AML-193 (cell line): ENCODE measurements at regions not wholly inside any gene's neighbourhood (a gene's known extent, or its start where the extent isn't known, plus 50 kb on each side); places are given as distances from the start of the nearest gene placed in this dataset.

Experiments
- DNase-seq, 2 experiments: peaks; one replicate each; lab custom pipeline; 2025; lab: John Stamatoyannopoulos, UW

DNA sequence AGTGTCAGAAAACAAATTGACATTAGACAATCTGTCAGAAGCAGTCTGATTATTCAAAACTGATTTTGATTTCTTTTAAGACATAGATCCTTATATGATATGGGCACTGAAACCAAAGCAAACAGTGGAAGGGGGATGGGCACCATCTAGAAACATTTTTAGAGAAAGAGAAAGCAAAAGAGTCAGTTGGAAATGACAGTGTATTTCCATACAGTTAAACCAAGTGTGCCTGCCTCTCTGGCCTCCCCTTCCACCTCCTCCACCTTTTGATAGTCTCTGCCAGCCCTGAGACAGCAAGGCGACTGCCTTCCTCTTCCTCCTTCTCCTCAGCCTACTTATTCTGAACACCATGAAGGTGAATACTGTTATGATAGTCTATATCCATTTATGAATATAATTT lies 949.7 kb downstream of the AMY1C start:
- no peak for DNase-seq

DNA sequence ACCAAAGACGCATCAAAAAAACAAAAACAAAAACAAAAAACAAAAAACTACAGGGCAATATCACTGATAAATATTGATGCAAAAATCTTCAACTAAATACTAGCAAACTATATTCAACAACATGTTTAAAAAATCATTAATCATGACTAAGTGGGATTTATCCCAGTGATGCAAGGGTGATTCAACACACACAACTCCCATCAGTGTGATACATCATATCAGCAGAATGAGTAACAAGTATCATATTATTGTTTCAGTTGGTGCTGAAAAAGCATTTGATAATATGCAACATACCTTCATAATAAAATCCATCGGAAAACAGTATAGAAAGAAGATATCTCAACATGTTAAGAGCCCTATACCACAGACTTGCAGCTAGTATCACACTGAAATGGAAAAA lies 953.0 kb downstream of the AMY1C start:
- DNase-seq = no peak

DNA sequence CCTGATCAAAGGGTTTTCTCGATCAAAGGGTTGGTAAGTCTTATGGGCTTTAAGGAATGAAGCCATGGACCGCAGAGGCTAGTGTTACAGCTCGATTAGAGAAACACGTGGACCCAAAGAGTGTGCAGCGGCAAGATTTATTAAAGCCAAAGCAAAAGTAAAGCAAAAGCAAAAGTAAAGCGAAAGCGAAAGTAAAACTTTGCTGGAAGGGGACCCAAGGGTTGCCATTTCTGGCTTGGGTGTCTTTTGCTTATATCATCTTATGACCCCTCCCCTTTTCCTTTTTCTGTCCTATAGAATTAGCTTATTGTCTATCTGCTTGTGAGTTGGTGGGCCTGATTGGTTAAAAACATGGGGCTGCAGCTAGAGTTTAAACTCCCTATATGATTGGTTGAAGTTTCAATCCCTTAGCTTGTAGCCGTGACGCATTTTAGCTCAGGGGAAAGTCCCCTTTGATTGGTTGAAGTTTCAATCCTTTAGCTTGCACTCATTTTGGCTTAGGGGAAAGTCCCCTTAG lies 957.0 kb downstream of the AMY1C start:
- no peak for DNase-seq

DNA sequence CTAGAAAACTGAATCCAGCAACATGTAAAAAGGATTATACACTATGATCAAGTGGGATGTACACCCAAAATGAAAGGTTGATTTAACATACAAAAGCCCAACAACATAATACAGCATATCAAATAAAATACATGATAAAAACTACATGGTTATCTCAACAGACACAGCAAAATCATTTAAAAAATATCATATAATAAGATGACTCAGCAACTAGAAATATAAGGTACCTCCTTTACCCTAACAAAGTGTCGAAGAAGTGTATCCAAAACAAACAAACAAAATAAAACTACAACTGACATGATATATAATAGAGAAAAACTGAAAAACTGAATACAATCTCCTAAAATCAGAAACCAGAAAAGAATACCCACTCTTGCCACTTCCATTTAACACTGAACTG lies 969.1 kb downstream of the AMY1C start:
- DNase-seq = no peak

DNA sequence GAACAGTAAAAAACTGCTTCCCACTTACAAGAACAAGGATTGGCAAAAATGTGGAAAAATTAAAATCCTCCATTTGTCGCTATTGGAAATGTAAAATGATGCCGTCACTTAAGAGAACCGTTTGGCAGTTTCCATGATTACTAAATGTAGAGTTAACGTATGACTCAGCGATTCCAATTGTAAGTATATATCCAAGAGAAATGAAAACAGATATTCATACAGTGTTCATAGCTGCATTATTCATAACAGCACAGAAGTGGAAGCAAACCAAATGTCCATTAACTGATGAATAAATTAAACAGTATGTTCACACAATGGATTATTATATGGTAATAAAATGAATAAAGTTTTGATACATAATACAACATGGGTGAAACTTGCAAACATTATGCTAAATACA lies 971.0 kb downstream of the AMY1C start:
- DNase-seq = no peak

DNA sequence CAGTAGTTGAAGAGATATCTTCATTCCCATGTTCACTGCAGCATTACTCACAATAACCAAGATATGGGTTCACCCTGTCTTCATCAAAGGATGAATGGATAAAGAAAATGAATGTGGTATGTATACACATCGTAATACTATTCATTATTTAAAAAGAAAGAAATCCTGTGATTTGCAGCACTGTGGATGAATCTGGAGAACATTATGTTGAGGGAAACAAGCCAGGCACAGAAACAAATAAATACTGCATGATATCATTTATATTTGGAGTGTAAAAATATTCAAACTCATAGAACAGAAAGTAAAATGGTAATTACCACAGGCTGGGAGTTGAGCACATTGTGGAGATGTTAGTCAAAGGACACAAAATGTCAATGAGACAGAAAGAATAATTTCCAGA lies 977.2 kb downstream of the AMY1C start:
- no peak for DNase-seq

DNA sequence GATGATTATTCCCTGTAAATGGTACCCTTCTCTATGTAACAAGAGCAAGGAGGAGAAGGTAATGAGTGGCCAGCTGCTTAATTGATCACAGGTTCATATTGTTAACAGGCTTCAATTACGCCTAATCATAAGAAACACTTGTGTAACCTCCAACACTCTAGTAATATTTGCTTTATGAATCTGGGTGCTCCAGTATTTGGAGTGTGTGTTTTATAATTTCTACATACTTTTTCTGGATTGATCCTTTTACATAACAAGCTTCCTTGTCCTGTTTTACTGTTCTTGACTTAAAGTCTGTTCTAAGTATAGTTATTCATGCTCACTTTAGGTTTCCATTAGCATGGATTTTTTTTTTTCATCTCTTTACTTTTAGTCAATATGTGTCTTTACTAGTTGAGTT lies 984.2 kb downstream of the AMY1C start:
- no peak for DNase-seq

DNA sequence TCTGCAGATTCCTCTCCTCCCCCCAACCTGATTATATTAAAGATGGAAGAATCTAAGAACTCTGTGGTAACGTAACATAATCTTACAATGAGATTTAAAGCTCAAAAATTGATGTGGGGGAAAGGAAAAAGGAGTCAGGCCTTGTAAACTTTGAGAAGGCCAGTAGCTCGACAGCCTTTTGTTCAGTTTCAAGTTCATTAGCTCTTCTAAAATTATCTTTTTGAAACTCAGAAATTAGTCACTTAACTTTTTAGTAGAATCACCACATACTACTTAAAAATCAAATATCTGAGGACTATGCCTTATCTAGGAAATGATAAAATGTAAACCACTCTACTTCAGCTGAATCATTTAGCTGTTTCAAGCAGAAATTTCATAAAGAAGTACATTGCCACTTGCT lies 996.2 kb downstream of the AMY1C start:
- DNase-seq = no peak

DNA sequence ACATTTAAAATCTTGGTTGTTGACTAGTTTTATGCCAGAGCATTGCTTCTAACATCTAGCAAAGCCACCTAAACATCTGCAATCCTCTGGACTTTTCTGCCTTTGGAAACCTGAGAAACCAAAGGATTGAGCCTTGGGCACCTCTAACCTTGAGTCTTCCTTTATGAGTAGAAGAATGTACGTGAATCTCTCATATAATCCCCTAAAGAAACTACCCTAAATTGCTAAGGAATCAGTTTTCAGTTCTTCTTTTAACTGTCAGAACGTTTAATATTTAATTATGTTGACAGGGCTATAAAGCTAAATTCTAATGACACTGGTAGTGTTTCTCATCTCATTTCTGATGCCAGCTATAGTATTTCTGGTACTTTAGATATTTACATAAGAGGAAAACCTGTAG lies 997.3 kb downstream of the AMY1C start:
- no peak for DNase-seq

DNA sequence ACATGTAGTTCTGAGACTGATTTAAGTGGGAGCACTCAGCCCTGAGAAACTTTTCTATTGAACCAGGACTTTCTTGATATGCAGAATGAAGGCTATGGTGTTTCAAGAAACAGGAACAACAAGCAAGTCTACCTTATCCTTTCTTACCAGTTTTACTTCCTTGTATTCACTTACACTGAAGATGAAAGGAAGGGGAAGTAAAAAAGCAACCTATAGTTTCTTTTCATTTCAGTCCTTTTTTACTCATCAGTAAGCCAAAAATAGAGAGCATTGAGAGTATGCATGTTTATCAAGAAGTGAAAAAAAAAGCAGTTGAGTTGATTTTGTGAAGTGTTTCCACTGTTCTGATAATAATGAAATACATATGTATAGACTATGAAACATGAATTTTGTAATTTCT lies 1010.3 kb downstream of the AMY1C start:
- DNase-seq = no peak

DNA sequence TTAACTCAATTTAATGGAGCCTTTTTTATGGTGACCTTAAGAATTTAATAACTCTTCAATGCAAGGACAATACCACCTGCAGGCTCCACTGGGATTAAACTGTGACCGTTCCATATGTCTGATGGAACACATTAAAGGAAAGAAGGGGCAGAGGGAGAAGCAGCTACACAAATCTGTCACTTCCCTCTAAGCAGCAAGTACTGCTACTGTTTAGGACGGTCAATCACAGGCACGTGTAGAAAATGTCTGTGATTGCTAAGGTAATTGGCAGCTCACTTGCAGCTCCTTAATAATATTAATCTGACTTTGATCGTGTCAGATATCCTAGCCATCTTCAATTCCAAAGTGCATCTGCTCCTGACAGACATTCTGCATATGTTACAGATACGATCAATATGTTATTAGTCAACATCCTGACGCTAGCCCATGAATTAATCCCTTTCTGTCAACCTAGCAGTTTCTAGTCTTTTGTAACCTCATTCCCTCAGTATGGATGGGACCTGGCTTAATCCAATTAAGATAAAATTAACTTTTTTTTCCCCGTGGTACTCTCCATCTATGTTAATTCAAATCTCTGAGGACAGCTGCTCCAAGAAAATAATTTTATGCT lies 1012.4 kb downstream of the AMY1C start:
- no peak for DNase-seq

DNA sequence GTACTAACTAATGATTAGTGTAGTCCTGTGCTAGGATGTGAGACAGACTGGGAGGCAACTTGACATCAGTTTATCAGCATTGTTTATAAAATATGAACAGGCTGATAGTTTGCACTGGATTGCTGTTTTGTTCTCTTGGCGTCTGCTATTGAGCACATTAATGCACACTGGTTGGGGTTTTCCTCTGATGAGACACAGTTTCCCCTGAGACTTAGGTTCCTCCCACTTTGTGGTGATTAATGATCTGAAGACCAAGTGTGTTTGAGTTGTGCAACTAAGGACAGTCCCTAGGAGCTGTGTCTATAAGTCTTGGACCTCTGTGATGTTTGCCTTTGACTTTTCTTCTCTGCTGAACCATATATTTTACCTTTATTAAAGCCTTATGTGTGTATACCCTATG lies 1015.4 kb downstream of the AMY1C start:
- DNase-seq = no peak

DNA sequence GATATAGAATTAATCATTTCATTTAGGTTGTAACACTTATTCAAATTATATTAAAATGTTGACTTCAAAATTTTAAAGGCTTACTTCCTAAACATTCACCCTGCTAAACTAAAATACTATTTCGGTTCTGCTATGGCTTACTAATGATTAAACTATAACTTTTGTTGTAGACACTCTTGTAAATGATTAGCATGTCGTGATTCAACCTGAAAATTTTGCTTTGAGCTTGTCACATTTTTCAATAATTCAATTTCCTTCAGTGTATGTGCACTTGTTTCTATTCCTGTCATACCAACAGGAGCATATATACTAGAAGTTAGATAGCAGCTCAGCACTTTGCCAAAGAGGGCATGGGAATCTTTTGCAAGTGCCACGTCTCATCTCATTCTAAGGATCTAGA lies 1018.8 kb downstream of the AMY1C start:
- no peak for DNase-seq

DNA sequence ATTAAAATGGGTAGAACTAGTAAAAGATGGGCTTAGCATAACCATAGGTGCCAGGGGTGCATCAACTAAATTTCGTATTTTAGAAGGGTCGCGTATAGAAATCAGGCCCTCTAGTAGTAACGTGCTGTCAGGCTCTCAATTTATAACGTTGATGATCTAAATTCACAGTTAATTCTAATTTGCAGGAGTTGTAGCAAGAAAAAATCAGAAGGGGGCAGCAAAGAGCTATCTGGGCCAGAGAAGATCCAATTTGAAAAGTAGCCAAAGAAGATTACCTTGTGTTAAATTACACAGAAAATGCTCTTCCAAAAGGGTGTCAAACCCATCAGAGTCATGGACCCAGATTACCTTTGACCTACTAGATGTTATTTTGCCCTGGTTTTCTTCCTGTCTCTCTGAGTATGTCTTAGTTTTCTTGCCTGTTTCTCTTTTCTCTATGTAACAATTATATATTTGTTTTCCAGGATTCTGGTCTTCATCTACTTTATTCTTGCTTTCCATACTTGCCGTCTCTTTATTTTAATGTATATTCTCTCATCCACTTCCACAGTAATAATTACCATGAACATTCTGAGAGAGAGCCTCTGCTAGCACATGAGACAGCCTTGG lies 1030.9 kb downstream of the AMY1C start:
- DNase-seq = peak; percentile 16 to 22

DNA sequence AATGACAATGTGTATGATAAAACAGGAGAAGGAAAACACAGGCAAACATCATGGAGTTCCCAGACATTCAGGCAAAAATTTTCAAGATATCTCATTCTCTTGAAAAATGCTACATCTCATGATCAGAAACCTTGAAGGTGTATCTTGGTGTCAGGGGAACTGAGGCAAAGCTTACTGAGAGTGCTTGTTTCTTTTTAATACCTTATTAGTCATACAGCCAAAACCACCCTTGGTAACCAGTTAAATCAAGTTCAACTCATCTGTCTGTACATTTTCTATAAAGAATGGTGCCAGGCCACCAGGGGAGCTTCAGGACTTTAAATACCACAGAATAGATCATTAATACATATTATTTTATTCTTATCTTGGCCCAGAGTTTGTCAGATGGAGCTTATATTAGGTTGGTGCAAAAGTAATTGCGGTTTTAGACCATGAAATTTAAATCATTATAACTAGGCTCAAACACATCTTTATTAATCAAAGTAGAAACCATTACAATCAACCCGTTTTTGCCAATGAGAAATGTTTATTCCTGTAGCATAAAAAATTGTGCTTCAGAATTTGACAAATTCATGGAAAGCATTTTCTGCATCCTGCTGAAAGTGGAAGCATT lies 1036.0 kb downstream of the AMY1C start:
- no peak for DNase-seq

DNA sequence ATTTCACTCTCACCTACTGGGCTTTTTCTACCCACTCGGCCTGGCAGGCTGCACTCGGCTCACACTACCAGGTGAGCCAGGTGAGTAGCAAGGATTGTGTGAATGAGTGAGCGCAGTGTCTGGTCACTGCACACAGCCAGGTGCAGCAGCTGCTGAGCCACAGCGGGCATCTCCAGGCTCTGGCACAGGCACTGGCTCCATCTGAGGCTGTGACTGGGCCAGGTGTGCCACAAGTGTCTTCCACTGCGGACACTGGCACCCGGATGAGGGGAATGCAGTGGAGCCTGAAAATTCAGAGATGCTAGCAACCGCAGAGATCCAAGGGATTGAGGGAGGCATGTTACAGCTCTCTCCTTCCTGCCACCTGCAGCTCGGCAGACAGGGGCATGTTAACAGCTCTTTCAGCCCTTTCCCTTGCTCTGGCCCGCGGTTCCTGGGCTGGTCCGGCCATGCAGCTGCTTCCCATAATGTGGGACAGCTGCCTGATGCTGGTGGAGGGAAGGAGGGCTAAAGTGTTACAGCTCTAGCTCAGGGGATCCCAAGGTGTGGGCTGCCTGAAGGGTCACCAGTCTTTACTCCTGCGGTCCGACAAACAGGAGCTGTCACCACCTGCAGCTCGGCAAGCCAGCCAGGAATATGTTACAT lies 1038.3 kb downstream of the AMY1C start:
- DNase-seq = no peak

DNA sequence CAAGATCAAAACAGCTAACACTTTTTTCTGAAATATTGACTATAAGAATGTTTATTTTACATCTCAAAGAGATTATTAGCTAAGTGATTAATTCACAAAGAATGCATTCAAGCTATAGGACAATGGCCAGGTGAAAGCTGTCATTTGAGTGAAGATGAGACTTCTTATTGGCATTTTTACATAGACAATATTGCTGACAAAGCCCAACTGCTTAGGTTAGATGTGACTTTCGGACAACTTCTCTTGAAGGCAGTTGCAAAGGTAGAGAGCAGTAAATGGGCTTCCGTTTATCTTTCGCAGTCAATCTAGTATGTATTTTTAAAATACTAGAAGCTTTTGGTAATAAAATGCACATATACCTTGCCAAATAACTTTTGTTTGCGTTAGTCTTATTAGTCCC lies 1041.3 kb downstream of the AMY1C start:
- no peak for DNase-seq

DNA sequence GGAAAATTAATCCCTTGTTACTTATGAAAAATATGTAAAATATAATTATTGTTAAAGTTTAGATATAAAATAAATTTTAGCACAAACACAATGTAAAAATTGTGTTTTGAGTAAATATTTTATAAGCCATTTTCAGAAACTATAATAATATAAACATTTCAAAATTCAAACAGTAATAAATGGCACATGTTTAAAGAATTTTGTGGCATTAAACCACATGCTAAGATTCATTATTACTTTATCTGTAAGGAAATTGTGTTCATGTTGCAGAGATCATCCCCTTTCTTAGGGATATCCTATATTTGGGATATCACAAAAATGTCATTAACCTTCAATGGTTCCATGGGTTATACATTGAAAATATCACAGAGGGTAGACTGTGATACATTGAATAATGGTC lies 1044.3 kb downstream of the AMY1C start:
- no peak for DNase-seq

DNA sequence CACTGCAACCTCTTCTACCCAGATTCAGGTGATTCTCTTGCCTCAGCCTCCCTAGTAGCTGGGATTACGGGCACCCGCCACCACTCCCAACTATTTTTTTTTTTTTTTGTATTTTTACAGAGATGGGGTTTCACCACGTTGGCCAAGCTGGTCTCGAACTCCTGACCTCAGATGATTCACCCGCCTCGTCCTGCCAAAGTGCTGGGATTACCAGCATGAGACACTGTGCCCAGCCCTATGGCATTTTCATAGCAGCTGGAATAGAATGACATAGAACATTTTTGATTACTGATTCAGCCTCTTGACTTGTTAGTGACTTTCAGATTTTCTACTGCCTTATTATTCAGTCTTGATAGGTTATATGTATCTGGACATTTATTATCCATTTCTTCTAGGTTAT lies 1046.2 kb downstream of the AMY1C start:
- DNase-seq = no peak

DNA sequence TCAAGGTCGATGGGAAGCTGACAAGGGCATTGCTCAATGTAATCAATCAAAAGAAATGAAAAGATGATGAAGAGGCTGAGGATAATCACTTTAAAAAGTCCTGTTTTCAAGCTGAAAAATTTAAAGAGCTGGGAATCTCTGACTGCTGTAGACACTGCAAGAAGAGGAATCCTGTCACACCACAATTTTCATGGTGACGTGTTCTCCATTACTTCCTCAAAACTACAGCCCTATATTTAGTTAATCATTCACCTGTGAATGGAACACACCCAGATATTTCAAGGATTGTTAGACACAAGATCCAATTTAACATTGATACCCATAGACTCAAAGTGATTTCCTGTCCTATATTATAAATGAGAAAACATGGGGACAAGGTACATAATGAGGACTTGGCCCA lies 1048.3 kb downstream of the AMY1C start:
- DNase-seq = no peak

DNA sequence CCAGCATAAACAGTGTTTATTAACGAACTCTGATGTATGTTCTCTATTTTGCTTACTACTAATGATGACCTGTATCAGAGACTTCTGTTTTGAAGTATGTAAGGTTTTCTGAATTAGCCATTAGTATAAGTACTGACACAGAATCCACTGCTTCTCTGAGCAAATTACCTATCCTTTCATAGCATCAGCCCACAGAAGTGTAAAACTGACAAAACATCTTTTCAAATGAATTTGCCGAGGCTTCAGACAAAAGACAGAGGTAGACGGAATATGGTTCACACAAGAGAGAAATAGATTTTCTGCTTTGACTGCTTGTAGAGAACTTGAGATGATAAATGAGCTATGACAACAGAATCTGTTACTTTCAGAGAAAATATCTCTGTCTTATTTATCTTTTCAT lies 1051.6 kb downstream of the AMY1C start:
- no peak for DNase-seq

DNA sequence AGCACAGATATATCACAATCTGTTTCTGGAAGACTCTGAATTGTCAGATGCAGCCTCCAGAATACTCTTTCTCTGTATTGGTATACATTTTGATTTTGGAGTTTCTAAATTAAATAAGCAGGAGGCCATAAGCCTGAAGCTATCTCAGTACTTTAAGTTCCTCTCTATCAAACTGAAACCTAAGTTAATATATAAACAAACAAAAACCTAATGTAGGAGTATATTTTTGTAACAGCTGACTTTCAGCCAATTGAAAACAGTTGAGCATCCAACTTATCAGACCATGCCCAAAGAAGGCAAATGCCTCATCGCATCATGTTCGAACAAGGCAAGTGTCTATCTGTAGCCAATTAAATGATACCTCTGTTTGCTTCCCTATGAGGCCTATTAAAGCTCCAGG lies 1054.4 kb downstream of the AMY1C start:
- DNase-seq = no peak

DNA sequence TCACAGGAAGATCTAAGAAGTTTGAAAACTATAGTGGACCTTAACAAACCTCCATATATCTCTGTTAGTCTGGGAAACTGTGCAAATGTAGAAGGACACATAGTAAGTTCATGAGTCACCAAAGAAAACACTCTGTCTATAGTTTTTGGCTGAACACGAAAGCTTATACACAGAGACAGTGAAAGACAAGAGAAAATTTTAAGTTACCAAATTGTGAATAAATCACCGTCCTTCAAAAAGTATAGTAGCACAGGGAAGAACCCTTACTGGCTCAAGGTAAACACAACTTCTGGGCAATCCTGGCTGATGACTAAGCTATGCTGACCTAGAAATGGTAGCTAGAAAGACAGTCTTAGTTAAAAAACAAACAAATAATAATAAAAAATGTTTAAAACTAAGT lies 1057.9 kb downstream of the AMY1C start:
- no peak for DNase-seq
